ENCODE measurements at regions not wholly inside any gene's neighbourhood (a gene's known extent, or its start where the extent isn't known, plus 50 kb on each side); places are given as distances from the start of the nearest gene placed in this dataset.

DNA sequence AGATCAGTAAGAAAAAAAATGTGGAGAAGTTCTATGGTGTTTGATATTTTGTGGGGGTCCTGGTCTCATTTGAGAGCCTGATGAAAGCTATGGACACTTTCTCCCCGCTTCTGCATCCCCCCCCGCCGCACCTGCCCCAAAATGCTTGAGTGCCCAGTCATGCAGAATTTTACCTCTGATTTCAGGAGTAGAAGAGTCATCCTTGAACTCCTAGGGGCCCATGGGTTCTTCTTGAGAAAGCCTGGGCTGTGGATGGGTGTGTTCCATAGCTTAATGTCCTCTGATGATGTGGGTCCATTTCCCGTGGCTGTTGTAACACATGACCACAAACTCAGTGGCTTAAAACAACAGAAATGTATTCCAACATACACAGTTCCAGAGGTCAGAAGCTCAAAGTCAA is 248.8 kb upstream of the PWP1 start:
- H3K4me3 ChIP-seq (ENCODE audit: low read depth, low read length), result no peak overlapping the region
- no peak for TF ChIP-seq CTCF (IDR thresholded peaks at IDR 0.05; ENCODE audit: insufficient read depth, low read depth, low read length)
- no peak for DNase-seq (ENCODE audit: low read depth)

DNA sequence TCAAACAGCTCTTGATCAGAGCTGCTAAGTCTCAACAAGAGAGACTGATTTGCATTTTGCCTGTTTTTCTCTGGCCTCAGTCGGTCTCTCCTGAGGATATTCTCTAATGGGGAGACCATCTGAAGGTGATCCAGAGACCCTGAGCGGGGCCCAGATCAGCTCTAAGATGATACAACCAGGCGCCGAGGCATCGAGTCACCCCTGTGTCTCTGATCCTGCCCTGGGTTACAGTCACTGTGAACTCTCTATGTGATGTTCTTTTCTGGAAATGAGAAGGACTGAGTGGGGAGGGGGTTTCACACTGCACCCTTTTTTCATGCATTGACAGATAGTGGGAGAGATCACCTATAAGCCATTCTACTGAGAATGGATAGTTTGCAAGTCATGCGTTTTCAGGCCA is 247.6 kb upstream of the PWP1 start:
- no peak overlapping the region for H3K4me3 ChIP-seq (ENCODE audit: low read depth, low read length)

GRCh38 chr12:107439026-107439738 is 246.4 kb upstream of the PWP1 start:
- no peak overlapping the region for H3K4me3 ChIP-seq (ENCODE audit: low read depth, low read length)
- no peak for DNase-seq (ENCODE audit: low read depth)
- no peak for TF ChIP-seq CTCF (IDR thresholded peaks at IDR 0.05; ENCODE audit: insufficient read depth, low read depth, low read length)

More for the DNA sequence above, 247.6 kb upstream of the PWP1 start:
- DNase-seq (ENCODE audit: low read depth), result no peak
- TF ChIP-seq CTCF (IDR thresholded peaks at IDR 0.05; ENCODE audit: insufficient read depth, low read depth, low read length), result no peak

DNA sequence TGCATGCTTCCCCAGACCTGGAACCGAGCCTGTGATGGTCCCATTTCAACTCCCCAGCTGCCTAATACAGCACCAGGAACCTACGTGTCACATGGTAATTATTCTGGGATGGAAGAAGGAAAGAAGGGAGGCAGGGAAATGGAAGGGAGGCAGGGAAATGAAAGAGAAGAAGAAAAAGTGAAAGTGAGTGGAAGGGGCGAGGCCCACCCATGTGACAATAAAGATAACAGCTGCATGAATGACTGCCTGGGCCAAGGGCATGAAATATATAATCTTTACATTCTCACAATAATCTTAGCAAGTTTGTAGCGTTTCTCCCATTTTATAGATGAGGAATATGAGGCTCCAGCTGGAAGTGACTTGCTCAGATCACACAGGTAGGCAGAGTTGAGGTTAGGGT is 245.0 kb upstream of the PWP1 start:
- no peak for TF ChIP-seq CTCF (IDR thresholded peaks at IDR 0.05; ENCODE audit: insufficient read depth, low read depth, low read length)
- H3K4me3 ChIP-seq (ENCODE audit: low read depth, low read length), result no peak overlapping the region
- no peak for DNase-seq (ENCODE audit: low read depth)

GRCh38 chr12:107441665-107442300 is 243.8 kb upstream of the PWP1 start:
- TF ChIP-seq CTCF (IDR thresholded peaks at IDR 0.05; ENCODE audit: insufficient read depth, low read depth, low read length), result no peak
- DNase-seq (ENCODE audit: low read depth), result peak; percentile 42
- no peak overlapping the region for H3K4me3 ChIP-seq (ENCODE audit: low read depth, low read length)

DNA sequence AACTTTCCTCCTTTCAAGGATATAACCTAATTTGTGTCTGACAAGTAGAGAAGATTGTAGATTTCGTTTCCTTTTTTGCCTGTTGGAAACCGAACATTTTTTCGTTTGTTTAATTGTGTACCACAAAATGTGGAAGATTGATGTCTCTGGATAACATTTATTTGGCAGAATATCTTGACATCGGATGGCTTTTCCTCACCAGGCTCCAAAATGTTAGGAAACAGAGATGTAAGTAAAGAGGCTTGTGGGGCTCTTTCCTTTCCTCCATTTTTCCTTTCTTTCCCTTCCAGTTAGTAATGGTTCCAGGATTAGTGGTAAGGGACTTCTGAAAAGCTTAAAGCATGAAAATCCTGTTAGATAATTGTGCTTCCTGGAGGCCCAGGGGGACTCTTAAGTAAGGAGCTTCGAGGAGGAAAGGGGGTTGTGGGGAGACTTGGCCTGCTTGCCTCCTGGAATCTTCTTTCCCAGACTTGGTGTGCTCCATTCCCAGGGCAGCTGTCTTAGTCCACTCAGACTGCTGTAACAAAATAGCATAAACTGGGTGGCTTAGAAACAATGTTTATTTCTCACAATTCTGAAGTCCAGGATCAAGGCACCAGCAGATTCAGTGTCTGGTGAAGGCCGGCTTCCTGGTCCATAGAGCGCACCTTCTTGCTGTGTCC is 243.1 kb upstream of the PWP1 start:
- DNase-seq (ENCODE audit: low read depth), result peak; percentile 11
- H3K4me3 ChIP-seq (ENCODE audit: low read depth, low read length), result no peak overlapping the region
- TF ChIP-seq CTCF (IDR thresholded peaks at IDR 0.05; ENCODE audit: insufficient read depth, low read depth, low read length), result no peak

Data from fibroblast of villous mesenchyme (primary cell).